Urinary bladder (tissue), 3 donors: ENCODE measurements at regions not wholly inside any gene's neighbourhood (a gene's known extent, or its start where the extent isn't known, plus 50 kb on each side); places are given as distances from the start of the nearest gene placed in this dataset.

Experiments used
- DNase-seq: peaks from one replicate; pipeline ENCODE4 v3.0.0-alpha.2; 2015; ENCODE audit errors: extremely low spot score
- H3K27ac ChIP-seq: one replicate; pipeline ENCODE4 v1.5.1; 2013; ENCODE audit warnings: low read depth, mild to moderate bottlenecking, moderate library complexity
- H3K36me3 ChIP-seq: one replicate; pipeline ENCODE4 v1.6.1; 2013; ENCODE audit warnings: mild to moderate bottlenecking, moderate library complexity; ENCODE audit not compliant: insufficient read depth
- H3K4me1 ChIP-seq: one replicate; pipeline ENCODE4 v1.6.1; 2013; ENCODE audit warnings: mild to moderate bottlenecking, moderate library complexity; ENCODE audit not compliant: insufficient read depth
- H3K4me3 ChIP-seq: one replicate; pipeline ENCODE4 v1.5.1; 2013; ENCODE audit warnings: low read depth, low read length
- WGBS: extraction: QIAGEN DNeasy Blood & Tissue Kit; methylation state at CpG from one replicate; pipeline ENCODE4 v1.1.7; 2013; 5-methylcytosine and 5-hydroxymethylcytosine counted together
- donor health status: healthy with polysubstance abuse.
- donor health status: healthy.

DNA sequence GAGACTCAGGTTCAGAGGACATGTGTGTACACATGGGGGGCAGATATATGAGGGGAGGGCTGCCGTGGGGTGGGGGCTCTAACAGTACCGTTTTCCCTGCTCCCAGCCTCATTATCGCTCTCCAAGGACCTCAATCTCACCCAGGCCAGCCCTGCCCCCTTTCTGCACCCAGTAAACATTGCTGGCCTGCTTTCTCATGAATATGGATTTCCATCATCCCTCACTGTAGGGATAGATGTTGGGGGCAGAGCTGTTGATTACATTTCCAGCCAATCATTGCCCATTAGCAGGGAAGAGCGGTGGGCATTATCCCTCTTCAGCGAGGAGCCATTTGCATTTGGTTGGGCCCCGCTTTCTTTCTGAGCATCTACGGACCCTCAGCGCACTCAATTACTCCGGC, 273.8 kb downstream of the RPS6KC1 start:
- Histone ChIP-seq H3K27ac (no peak overlapping the region), H3K4me3 (no peak overlapping the region), H3K4me1 (no peaks in the 10 kb centered on the region), H3K36me3 (no peaks in the 10 kb centered on the region)
- 92% methylated on average over 9 of the region's 9 CpGs for WGBS
- DNase-seq = no peak

DNA sequence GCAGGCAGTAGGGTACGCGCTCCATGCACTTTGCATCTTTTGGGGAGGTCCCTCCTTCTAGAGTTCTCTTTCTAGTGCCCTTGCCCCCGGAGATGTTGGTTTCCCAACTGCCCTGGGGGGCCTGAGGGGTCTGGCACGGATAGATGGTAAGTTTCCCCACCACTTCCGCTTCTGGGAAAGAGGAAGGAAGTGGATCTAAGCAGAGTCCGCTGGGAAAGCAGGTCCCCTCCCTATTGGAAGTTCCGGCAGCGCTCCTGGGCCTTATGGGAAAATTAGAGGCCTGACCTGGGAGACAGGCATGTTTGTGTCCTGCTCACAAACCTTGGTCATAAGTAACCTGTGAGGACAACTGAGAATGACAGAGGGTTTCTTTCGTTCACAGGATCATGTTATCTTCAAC, 274.4 kb downstream of the RPS6KC1 start:
- Histone ChIP-seq H3K4me3 (no peak overlapping the region), H3K4me1 (no peaks in the 10 kb centered on the region), H3K27ac (no peak overlapping the region), H3K36me3 (no peaks in the 10 kb centered on the region)
- no peak for DNase-seq
- 81% methylated on average over 9 of the region's 9 CpGs for WGBS

DNA sequence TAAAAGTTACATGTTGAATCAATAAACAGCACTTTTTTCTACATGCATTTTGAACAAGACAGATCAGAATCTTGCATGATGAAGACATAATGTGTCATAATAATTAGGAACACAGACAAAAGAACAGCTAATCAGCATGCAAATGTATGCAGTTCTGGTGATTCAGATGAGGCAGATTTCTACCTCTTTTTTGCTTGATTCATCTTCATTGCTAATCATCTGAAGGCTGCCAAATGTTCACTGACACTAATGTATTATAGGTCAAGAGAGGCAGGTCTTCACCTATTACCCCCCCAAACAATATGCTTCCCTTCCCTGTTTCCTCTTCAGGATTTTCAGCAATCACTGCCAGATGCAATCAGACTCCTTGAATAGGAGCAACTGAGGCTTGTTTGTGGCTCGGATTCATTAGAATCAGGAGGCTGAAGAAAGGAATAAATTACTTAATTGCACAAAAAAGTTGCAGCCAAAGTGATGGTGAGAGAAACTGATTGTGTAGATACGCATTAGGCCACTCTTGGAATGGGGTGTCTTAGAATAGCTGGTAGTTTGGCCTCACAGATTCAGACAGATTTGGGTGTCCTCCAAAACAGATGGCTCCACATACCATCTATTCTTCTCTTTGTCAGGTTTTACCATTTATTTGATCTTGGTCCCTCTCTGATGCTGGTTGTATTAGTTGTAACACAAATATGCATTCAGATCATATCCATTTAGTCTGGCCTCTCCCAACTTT, 275.4 kb downstream of the RPS6KC1 start:
- Histone ChIP-seq H3K36me3 (no peaks in the 10 kb centered on the region), H3K27ac (no peak overlapping the region), H3K4me1 (no peaks in the 10 kb centered on the region), H3K4me3 (no peak overlapping the region)
- no peak for DNase-seq
- 89% methylated on average over 2 of the region's 2 CpGs for WGBS

DNA sequence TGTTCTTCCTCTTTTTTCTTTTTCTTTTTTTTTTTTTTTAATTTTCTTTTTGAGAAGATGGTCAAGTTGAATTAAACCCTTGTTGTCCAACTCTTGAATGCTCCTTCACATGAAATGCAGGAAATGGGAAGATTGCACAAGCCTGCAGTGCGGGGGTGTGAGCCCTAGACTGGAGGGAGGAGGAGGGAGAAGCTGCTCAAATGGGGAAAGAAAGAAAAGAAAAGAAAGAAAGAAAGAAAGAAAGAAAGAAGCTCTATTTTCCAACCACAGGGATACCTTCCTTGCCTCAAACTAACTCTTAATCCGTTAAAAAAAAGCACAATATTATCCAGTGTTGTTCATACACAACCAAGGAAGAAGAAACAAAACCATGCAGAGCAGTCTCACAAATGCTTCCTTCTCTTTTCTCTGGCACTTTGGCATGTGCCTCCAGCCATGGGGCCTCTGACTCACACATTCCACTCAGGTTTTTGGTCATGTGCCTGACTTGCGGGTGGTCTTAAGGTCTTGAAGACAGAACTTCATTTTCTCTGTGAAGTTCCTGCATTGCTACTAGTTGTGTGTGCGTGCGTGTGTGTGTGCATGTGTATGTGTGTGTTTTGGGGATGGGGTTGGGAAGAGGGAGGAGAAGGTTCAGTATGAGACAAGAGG, 276.1 kb downstream of the RPS6KC1 start:
- H3K4me3 ChIP-seq = no peak overlapping the region
- H3K27ac ChIP-seq = no peak overlapping the region
- no peak for DNase-seq
- H3K36me3 ChIP-seq = no peaks in the 10 kb centered on the region
- no peaks in the 10 kb centered on the region for H3K4me1 ChIP-seq
- WGBS = 77% methylated on average over 5 of the region's 5 CpGs

DNA sequence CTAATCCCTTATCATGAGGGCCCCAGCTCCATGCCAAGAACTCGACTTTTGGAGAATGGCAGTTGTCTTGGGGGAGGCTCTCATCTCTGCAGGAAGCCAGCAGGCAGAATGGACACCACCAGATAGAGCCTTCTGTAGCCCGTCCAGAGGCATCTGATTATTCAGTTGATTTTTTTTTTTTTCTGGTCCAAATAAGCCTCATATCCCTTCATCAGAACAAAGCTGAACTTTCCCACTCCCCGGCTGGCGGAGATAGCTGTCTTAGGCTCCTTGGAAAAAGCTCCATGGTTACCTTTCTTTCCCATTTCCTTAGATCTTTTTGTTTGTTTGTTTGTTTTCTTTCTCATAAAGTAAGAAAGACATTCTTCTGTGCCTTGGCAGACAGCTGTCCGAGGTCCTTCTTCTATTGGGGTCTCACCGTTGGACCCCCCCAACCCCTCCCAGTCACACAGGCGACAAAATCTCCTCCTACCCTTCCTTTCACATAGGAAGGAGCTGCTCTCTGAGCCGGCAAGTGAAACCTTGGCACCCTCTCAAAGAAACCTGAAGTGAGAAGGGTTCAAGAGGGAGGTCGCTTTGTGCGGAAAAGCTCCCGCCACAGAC, 278.5 kb downstream of the RPS6KC1 start:
- Histone ChIP-seq H3K36me3 (no peaks in the 10 kb centered on the region), H3K4me1 (no peaks in the 10 kb centered on the region), H3K27ac (no peak overlapping the region), H3K4me3 (no peak overlapping the region)
- DNase-seq = no peak
- 81% methylated on average over 11 of the region's 11 CpGs for WGBS

DNA sequence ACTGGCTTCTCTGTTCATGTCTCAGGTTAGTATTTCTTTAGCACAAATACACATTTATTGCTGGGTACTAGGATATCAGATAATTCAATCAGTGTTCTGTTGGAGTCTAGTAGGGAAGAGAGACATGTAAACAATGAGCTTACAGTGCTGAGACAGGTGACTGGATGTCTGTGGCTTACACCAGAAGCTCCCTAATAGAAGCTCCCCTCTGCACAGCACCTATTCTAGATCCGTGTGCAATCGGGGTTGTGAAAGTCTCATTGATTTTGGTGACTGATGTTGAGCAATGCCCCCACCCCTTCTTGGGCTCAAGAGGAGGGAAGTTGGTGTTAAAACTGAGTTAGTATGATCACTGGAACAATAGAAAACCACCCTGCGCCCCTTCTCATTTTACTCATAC, 279.2 kb downstream of the RPS6KC1 start:
- Histone ChIP-seq H3K36me3 (no peaks in the 10 kb centered on the region), H3K4me1 (no peaks in the 10 kb centered on the region), H3K27ac (no peak overlapping the region), H3K4me3 (no peak overlapping the region)
- WGBS = 84% methylated on average over 3 of the region's 3 CpGs
- DNase-seq = no peak

DNA sequence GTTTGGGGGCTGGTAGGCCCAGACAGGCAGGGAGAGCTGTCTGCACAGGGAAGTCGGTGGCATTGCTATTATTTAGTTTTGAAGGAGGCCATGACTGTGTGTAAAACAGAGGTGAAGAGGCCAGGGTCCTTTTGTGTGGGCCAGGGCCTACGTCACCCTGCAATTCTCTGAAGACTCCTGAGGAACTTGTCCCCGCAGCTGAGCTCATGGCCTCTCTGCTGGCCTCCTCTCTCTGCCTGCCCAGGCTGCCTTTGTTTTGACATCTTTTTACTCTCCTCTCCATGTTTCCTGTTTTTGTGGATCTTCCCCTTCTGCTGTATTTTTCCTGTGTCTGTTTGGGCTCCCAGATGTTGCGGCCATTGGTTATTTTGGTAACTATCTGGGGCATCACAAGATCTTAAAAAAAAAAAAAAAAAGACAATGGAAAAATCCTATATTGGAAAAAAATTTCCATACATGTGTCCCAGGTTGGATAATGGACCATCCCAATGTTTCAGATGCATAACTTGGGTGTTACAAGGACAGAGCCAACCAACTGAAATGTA, 280.7 kb downstream of the RPS6KC1 start:
- no peaks in the 10 kb centered on the region for H3K4me1 ChIP-seq
- H3K36me3 ChIP-seq = no peaks in the 10 kb centered on the region
- 83% methylated on average over 4 of the region's 4 CpGs for WGBS
- no peak overlapping the region for H3K27ac ChIP-seq
- H3K4me3 ChIP-seq = no peak overlapping the region
- DNase-seq = no peak

DNA sequence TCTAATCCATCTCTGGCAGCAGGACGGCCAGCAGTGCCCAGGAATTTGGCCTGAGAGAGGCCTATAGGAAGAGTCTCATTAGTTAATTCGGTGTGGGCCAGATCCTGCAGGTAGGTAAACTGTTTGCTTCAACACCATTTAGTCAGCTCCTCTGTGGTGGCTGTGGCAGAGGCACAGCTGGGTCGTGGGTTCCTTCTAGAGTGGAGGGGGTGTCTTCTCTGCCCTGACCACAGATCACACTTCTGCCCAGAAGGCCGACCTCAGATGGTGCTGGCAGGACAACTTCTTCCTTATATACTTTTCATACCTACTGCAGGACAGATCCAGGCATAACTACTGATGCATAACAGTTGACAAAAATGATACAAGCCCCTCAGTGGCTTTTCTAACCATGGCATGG, 281.4 kb downstream of the RPS6KC1 start:
- no peak overlapping the region for H3K27ac ChIP-seq
- H3K36me3 ChIP-seq = no peaks in the 10 kb centered on the region
- DNase-seq = no peak
- no peak overlapping the region for H3K4me3 ChIP-seq
- 76% methylated on average over 4 of the region's 4 CpGs for whole genome bisulfite sequencing
- no peaks in the 10 kb centered on the region for H3K4me1 ChIP-seq

DNA sequence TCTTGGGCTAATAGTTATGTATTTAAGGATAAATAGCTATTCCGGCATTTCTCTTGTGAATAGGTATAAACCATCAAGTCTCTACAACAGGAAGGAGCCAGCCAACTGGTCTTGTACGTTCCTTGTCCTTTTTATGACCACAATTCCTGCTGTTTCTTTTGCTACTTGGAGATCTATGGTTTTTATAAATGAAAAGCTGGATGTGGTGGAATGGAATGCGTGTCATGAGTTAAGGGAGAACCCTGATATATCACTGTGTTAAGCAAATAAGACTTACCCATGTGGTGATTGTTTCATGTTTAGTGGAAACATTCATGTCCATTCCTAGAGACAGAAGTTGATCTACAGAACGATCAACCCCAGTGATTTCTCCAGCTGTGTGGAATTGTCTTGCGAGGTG, 282.1 kb downstream of the RPS6KC1 start:
- no peaks in the 10 kb centered on the region for H3K4me1 ChIP-seq
- no peak overlapping the region for H3K4me3 ChIP-seq
- no peak overlapping the region for H3K27ac ChIP-seq
- H3K36me3 ChIP-seq = no peaks in the 10 kb centered on the region
- 85% methylated on average over 5 of the region's 5 CpGs for WGBS
- DNase-seq = no peak

DNA sequence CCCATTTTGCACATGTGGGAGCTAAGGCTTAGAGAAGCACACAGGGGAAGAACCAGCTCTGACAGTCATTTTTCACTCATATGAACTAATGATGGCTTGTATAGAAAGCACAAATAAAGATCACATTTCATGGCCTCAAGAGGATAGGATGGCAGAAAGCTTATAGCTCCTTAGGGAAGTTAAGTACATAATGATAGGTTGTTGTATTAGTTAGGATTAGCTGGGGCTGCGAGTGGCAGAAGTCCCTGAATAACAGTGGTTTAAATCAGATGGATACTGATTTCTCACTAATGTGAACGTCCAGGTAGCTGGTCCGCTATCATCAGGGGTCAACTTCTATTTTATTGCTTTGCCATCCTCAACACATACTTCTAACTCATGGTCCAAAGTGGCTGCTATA, 284.0 kb downstream of the RPS6KC1 start:
- DNase-seq = no peak
- Histone ChIP-seq H3K36me3 (no peaks in the 10 kb centered on the region), H3K27ac (no peak overlapping the region), H3K4me3 (no peak overlapping the region), H3K4me1 (no peaks in the 10 kb centered on the region)
- WGBS = 77% methylated on average over 3 of the region's 3 CpGs

DNA sequence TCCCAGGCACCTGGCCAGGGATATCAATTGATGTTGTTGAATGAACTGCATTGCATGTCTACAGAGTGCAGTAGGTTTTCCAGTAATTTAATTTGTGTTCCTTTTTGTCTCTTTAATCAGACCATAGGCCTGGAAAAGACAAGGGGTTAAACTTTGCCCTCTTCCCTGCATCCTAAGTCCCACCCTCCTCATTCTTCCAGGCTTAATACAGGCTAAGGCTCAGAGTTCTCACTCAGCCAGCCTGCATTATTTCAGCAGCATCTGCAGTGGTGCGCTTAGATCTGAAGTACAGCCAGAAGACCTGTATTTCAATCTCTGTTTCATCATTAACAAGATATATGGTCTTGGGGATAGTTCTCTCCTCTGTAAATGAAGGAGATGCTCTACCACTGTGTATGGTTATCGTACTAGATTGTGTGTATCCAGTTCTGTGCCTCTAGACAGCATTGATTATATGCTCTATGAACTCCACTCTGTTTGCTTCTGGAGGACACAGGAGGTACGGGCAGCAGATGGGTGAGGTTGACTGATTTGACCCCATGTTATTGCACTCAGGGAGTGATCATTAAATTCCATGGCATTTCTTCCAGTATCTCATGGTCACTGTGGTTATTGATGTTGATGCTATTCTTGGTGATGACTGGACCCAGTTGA, 286.1 kb downstream of the RPS6KC1 start:
- no peak overlapping the region for H3K4me3 ChIP-seq
- 79% methylated on average over 3 of the region's 3 CpGs for WGBS
- H3K4me1 ChIP-seq = no peaks in the 10 kb centered on the region
- H3K27ac ChIP-seq = no peak overlapping the region
- DNase-seq = no peak
- H3K36me3 ChIP-seq = no peaks in the 10 kb centered on the region

DNA sequence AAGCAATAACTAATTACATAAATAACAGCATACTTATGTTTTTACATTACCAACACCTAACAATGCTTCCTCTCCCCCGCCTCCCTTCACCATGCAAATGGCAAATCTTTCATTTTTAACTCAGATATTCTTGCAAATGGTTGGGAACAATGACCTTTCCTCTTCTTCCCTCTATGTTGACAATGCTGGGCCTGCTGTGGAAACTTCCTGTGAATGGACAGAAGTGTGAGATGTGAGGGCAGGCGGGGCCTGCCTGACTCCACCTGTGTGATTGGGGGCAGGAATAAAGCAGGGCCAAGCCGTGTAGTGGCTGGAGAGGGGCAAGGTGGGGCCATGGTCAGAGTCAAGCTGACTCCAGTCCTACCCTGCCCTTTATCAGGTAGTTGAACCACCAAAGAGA, 289.6 kb downstream of the RPS6KC1 start:
- H3K4me3 ChIP-seq = no peak overlapping the region
- no peak for DNase-seq
- 85% methylated on average over 3 of the region's 3 CpGs for WGBS
- H3K27ac ChIP-seq = no peak overlapping the region
- H3K36me3 ChIP-seq = no peaks in the 10 kb centered on the region
- H3K4me1 ChIP-seq = no peaks in the 10 kb centered on the region

DNA sequence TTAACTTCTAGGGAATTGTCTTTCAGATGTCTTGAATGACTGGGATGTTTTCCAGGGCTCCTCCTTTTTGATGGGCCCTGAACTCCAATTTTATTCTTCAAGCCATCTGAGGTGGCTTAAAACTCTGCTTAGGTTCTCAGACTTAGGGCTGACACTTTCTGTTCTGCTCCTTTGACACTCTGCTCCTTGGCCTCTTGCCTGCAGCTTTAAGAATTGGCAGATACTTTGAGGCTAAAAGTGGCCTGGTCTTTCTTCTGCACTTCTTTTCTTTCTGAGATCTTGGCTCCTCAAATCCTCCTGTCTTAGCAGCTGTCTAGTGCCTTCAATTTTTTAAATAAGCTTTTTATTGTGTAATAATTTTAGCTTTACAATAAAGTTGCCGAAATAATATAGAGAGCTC, 294.6 kb downstream of the RPS6KC1 start:
- Histone ChIP-seq H3K4me1 (no peaks in the 10 kb centered on the region), H3K36me3 (no peaks in the 10 kb centered on the region), H3K4me3 (no peak overlapping the region), H3K27ac (no peak overlapping the region)
- 48% methylated on average over 1 of the region's 1 CpG for WGBS
- no peak for DNase-seq

DNA sequence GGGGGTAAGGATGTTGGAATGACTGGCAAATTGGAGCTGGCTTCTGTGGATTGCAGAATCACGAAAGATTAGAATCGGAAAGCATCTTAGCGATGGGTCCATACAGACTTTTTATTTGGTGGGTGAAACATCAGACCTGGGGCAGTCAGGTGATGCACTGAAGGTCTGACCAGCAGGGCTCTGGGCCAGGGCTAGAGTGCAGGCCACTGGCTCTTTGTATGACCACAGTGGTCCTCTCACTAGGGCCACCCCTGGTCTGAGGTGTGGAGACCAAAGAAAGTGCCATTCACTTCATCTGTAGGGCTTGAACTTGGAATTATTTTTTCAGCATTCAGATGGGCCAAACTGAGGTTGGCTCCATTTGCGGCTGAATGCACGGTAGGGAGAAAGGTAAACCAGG, 306.4 kb downstream of the RPS6KC1 start:
- Histone ChIP-seq H3K36me3 (no peaks in the 10 kb centered on the region), H3K27ac (no peak overlapping the region), H3K4me3 (no peak overlapping the region), H3K4me1 (no peaks in the 10 kb centered on the region)
- WGBS = 94% methylated on average over 5 of the region's 5 CpGs
- DNase-seq = no peak
